Gastroesophageal sphincter (tissue), 4 donors: ENCODE measurements at regions not wholly inside any gene's neighbourhood (a gene's known extent, or its start where the extent isn't known, plus 50 kb on each side); places are given as distances from the start of the nearest gene placed in this dataset.

Experiments used
- ATAC-seq: fragments of 150-250 bp; one replicate; pipeline ENCODE4 v1.9.1; 2016; ENCODE audit warnings: mild to moderate bottlenecking, moderate library complexity
- H3K27ac ChIP-seq, 4 donors: fragments of 200-600 bp; sonication (generic) in 3 of 4; 1 replicate in 3 of 4; 2 replicates in 1 of 4; pipeline ENCODE4 v1.5.1; 2016 to 2019
- H3K27me3 ChIP-seq: fragments of 200-600 bp; sonication (generic); one replicate; pipeline ENCODE4 v1.5.1; 2019
- H3K36me3 ChIP-seq, 2 donors: fragments of 200-600 bp; sonication (generic); one replicate each; pipeline ENCODE4 v1.5.1; 2019; ENCODE audit warnings: control low read depth in 1 of 2
- H3K4me1 ChIP-seq, 3 donors: fragments of 200-600 bp; sonication (generic); 1 replicate in 2 of 3; 2 replicates in 1 of 3; pipeline ENCODE4 v1.5.1; 2016 to 2019; ENCODE audit warnings: control low read depth in 2 of 3
- H3K4me3 ChIP-seq, 2 donors: fragments of 200-600 bp; sonication (generic); one replicate each; pipeline ENCODE4 v1.5.1; 2019; ENCODE audit warnings: mild to moderate bottlenecking in 1 of 2, moderate library complexity in 1 of 2
- H3K9me3 ChIP-seq, 3 donors: fragments of 200-600 bp; sonication (generic); one replicate each; pipeline ENCODE4 v1.5.1; 2017 to 2019; ENCODE audit warnings: control low read depth in 2 of 3
- EP300 ChIP-seq: sonication (generic); formaldehyde crosslinking; IDR thresholded peaks from one replicate; pipeline ENCODE4 v1.6.1; 2017; ENCODE audit warnings: antibody characterized with exemption, mild to moderate bottlenecking
- POLR2A ChIP-seq, 2 donors: fragments of 450-650 bp; IDR thresholded peaks; one replicate each; pipeline ENCODE4 v1.6.1; 2017; ENCODE audit warnings: antibody characterized with exemption in 2 of 2, mild to moderate bottlenecking in 2 of 2, moderate library complexity in 1 of 2
- POLR2AphosphoS5 ChIP-seq: sonication (generic); formaldehyde crosslinking; IDR thresholded peaks from one replicate; pipeline ENCODE4 v1.6.1; 2017; ENCODE audit warnings: antibody characterized with exemption
- WGBS, 2 donors: methylation state at CpG; one replicate each; pipeline ENCODE4 v1.1.5; 2018; ENCODE audit warnings: low coverage in 1 of 2; 5-methylcytosine and 5-hydroxymethylcytosine counted together
- TF ChIP-seq, protein P1 (sequence below), 4 experiments: fragments of 200-600 bp in 2 of 4; fragments of 450-650 bp in 2 of 4; sonication (generic) in 1 of 4; IDR thresholded peaks; one replicate each; pipeline ENCODE4 v1.5.1; 2017 to 2019; ENCODE audit warnings: antibody characterized with exemption in 4 of 4, mild to moderate bottlenecking in 2 of 4, moderate library complexity in 2 of 4

DNA sequence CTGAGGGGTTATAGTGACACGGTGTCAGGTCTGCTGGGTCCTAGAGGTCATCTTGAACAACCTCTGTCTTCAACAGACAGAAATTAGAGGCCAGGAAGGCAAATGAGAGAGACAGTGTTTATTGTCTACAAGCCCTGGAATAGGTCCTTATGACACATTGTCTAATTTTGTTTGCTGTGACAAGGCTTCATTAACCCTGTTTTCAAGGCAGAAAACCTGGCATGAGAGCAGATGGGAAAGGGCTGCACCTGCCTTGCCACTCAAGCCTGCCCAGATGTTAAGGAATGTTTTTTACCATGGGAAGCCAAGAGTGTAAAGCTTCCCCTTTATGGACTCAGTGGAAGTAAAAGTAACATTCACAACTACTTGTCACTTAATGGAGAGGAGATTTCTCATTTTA is 275.3 kb downstream of the KCNS3 start:
- Histone ChIP-seq H3K4me3 (no peak overlapping the region), H3K27me3 (no peaks in the 10 kb centered on the region), H3K27ac (no peak overlapping the region), H3K4me1 (no peaks in the 10 kb centered on the region), H3K9me3 (no peaks in the 10 kb centered on the region), H3K36me3 (no peaks in the 10 kb centered on the region)
- TF ChIP-seq, protein P1, sequence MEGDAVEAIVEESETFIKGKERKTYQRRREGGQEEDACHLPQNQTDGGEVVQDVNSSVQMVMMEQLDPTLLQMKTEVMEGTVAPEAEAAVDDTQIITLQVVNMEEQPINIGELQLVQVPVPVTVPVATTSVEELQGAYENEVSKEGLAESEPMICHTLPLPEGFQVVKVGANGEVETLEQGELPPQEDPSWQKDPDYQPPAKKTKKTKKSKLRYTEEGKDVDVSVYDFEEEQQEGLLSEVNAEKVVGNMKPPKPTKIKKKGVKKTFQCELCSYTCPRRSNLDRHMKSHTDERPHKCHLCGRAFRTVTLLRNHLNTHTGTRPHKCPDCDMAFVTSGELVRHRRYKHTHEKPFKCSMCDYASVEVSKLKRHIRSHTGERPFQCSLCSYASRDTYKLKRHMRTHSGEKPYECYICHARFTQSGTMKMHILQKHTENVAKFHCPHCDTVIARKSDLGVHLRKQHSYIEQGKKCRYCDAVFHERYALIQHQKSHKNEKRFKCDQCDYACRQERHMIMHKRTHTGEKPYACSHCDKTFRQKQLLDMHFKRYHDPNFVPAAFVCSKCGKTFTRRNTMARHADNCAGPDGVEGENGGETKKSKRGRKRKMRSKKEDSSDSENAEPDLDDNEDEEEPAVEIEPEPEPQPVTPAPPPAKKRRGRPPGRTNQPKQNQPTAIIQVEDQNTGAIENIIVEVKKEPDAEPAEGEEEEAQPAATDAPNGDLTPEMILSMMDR (IDR thresholded peaks at IDR 0.05): no peak
- TF ChIP-seq POLR2A (IDR thresholded peaks at IDR 0.05) (no peak), POLR2AphosphoS5 (no peak), EP300 (no peak)
- 67 to 88% methylated on average over 1 of the region's 1 CpG for WGBS, 2 donors
- no peak for ATAC-seq

DNA sequence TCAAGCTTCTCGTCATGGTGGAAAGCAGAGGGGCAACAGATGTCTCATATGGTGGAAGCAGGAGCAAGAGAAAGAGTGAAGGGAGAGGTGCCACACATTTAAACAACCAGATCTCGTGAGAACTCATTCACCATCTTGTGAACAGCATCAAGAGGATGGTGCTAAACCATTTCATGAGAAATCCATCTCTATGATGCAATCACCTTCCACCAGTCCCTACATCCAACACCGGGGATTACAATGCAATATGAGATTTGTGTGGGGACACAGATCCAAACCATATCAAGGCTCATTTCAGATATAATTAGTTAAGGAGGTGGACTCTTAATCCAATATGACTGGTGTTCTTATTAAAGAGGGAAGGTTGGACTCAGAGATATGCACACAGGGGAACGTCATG is 272.8 kb downstream of the KCNS3 start:
- WGBS, 2 donors: 39 to 95% methylated on average over 2 to 3 of the region's 4 CpGs
- TF ChIP-seq, protein P1 (IDR thresholded peaks at IDR 0.05): no peak
- no peak for TF ChIP-seq POLR2AphosphoS5
- TF ChIP-seq POLR2A (IDR thresholded peaks at IDR 0.05): no peak
- no peak for TF ChIP-seq EP300
- H3K36me3 ChIP-seq: no peaks in the 10 kb centered on the region
- no peaks in the 10 kb centered on the region for H3K4me1 ChIP-seq
- no peak for ATAC-seq
- H3K9me3 ChIP-seq: no peaks in the 10 kb centered on the region
- no peaks in the 10 kb centered on the region for H3K27me3 ChIP-seq
- no peak overlapping the region for H3K4me3 ChIP-seq
- H3K27ac ChIP-seq: no peak overlapping the region

DNA sequence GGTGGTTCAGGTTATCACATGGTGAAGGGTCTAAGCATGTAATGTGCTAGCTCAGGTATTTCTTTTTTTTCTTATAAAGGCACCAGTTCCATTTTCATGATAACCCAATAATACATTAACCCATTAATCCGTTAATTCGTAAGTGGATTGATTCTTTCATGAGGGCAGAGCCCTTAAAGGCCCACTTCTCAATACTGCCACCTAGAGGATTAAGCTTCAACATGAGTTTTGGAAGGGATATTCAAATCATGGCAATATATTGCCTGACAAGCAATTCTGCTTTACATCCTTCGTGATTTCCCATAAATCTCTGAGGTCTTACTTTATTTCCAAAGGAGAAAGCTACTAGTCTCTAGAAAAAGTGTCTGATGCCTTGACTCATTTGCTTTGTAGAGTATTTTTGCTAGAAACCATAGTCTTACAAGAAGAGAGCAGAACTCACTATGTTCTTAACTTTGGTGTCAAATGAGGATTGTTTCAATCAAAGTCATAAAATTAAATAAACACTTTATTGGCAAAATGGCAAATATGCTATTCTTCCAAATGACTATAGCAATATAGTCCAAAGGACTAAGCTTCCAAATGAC is 271.3 kb downstream of the KCNS3 start:
- H3K4me3 ChIP-seq: no peak overlapping the region
- TF ChIP-seq POLR2AphosphoS5 (no peak), POLR2A (IDR thresholded peaks at IDR 0.05) (no peak), EP300 (no peak)
- TF ChIP-seq, protein P1 (IDR thresholded peaks at IDR 0.05): peak; percentile 53 to 84 (median 75)
- no peaks in the 10 kb centered on the region for H3K36me3 ChIP-seq
- WGBS, 2 donors: 5 to 14% methylated on average over 3 of the region's 3 CpGs
- no peaks in the 10 kb centered on the region for H3K27me3 ChIP-seq
- H3K27ac ChIP-seq: no peak overlapping the region
- H3K9me3 ChIP-seq: no peaks in the 10 kb centered on the region
- peak; percentile 46 for ATAC-seq
- no peaks in the 10 kb centered on the region for H3K4me1 ChIP-seq

DNA sequence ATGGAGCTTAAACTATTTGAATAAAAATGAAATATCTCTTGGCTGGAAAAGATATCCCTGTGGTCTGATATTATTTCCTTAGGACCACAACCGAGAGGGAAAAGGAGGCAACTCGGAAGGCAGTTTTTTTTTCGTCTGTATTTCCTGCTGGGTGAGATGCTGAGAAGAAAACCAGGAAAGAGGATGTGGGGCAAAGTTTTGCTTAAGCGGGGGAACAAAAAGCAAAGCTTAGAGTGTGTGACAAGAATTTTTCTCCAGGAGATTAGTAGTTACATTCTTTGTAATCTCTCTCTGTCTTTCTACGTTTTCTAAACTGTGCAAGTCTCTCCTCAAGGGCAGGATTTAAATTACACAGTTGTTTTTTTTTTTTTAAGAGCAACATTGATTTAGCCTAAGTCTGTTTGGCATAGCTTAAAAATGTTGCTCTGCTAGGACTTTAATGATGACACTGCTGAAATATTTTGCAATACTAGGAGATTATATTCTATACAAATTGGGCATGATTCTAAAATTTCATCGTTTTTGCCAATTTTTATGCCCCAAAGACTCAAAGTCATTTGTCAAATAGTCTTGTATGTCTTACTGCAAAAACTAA is 258.5 kb downstream of the KCNS3 start:
- WGBS, 2 donors: 15 to 31% methylated on average over 6 of the region's 6 CpGs
- H3K4me3 ChIP-seq: peak overlapping the region in 1 of 2 donors; percentile 7
- TF ChIP-seq, protein P1 (IDR thresholded peaks at IDR 0.05): no peak
- TF ChIP-seq EP300 (no peak), POLR2A (IDR thresholded peaks at IDR 0.05) (no peak), POLR2AphosphoS5 (no peak)
- no peaks in the 10 kb centered on the region for H3K27me3 ChIP-seq
- no peaks in the 10 kb centered on the region for H3K36me3 ChIP-seq
- ATAC-seq: no peak
- peaks cover 0 to 7% (median 0%) of the 10 kb centered on the region in 3 donors for H3K4me1 ChIP-seq
- no peaks in the 10 kb centered on the region for H3K9me3 ChIP-seq
- H3K27ac ChIP-seq: no peak overlapping the region

DNA sequence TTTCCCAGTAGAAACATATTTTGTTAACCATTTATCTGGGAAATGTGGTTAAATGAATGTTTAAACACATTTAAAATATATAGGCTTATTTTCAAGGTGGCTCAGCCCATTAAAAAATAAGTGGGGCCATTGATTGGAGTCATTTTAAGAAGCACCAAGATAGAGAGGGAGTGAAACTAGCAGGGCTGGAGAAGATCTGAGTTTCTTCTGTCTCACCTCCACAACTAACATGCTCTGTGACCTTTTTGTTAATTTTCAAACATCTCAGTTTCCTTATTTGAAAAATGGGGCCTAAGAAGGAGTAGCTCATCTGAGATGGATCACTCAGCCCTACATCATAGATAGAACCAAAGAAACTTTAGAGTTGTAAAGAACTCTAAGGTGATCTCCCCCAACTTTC is 254.8 kb downstream of the KCNS3 start:
- Histone ChIP-seq H3K4me1 (peaks cover 0 to 7% (median 0%) of the 10 kb centered on the region in 3 donors), H3K36me3 (no peaks in the 10 kb centered on the region), H3K9me3 (no peaks in the 10 kb centered on the region), H3K4me3 (no peak overlapping the region), H3K27ac (no peak overlapping the region), H3K27me3 (no peaks in the 10 kb centered on the region)
- no peak for ATAC-seq
- TF ChIP-seq, protein P1 (IDR thresholded peaks at IDR 0.05): no peak
- no peak for TF ChIP-seq POLR2A (IDR thresholded peaks at IDR 0.05)
- no peak for TF ChIP-seq POLR2AphosphoS5
- TF ChIP-seq EP300: no peak
